Calu3 (cell line): ENCODE measurements at regions not wholly inside any gene's neighbourhood (a gene's known extent, or its start where the extent isn't known, plus 50 kb on each side); places are given as distances from the start of the nearest gene placed in this dataset.

Experiments
- BruUV-seq: library from RNA; stranded (reverse); fragments of 400-500 nt; replicated peaks from 2 replicates; lab custom pipeline; 2021; lab: Mats Ljungman, UMichigan
- CTCF ChIA-PET: fragments of 300-600 bp; sonication (Branson Sonifier 250); formaldehyde crosslinking; loops from one replicate; lab custom pipeline; 2022; ENCODE audit warnings: antibody characterized with exemption; lab: Charles Lee
- DNase-seq: peaks from one replicate; pipeline ENCODE4 v3.0.0; 2022
- H3K27ac Mint-ChIP-seq: one replicate; pipeline ENCODE4 v1.8.0; 2022; ENCODE audit warnings: mixed read lengths; ENCODE audit not compliant: unreplicated experiment
- H3K27me3 Mint-ChIP-seq: one replicate; pipeline ENCODE4 v1.8.0; 2022; ENCODE audit warnings: mixed read lengths; ENCODE audit not compliant: unreplicated experiment
- H3K36me3 Mint-ChIP-seq: one replicate; pipeline ENCODE4 v1.8.0; 2022; ENCODE audit warnings: mild to moderate bottlenecking, moderate library complexity, mixed read lengths; ENCODE audit not compliant: insufficient read depth, unreplicated experiment
- H3K4me1 Mint-ChIP-seq: one replicate; pipeline ENCODE4 v1.8.0; 2022; ENCODE audit warnings: mild to moderate bottlenecking, low read depth, mixed read lengths; ENCODE audit not compliant: unreplicated experiment
- H3K4me3 Mint-ChIP-seq: one replicate; pipeline ENCODE4 v1.8.0; 2022; ENCODE audit warnings: mild to moderate bottlenecking, low read depth, moderate library complexity, mixed read lengths; ENCODE audit not compliant: unreplicated experiment
- H3K9me3 Mint-ChIP-seq: one replicate; pipeline ENCODE4 v1.8.0; 2022; ENCODE audit warnings: low read depth, mixed read lengths; ENCODE audit not compliant: unreplicated experiment
- intact Hi-C: fragments of 100-400 bp; cut with micrococcal nuclease; formaldehyde crosslinking; loops from one replicate; pipeline ENCODE4 v1.10.0; 2022; ENCODE audit not compliant: unreplicated experiment
- TF ChIP-seq, protein P1 (sequence below): fragments of 200-600 bp; IDR thresholded peaks from one replicate; pipeline ENCODE4 v1.8.0; 2022; ENCODE audit warnings: antibody characterized with exemption; ENCODE audit not compliant: unreplicated experiment

DNA sequence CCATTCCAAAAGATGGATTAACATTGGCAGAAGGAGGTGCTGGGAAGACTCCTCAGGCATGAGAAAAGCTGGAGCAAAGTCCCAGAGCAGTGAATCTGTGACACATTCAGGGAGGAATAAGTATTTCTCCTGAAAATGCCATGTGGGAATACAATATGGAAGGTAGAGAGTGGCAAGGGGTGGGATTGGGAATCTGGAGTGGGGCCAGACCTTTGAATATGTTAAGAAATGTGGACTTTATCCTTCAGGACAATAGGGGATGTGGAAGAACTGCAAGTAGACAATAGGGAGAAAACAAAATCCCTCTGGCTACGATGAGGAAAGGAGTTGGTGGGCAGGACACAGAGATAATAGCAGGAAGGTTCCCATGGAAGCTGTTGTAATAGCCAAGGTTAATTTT lies 305.6 kb upstream of the TGFBR2 start:
- intact Hi-C loops = no loop called here
- no TSS peak for BruUV-seq
- H3K4me1 Mint-ChIP-seq = no peaks in the 10 kb centered on the region

GRCh38 chr3:30302027-30302426 lies 304.4 kb upstream of the TGFBR2 start:
- intact Hi-C loops = no loop called here
- CTCF ChIA-PET = interaction anchor here (0.6 kb wide), 1 partner anchor 1727 kb away, joined by 3 read pairs; no protein-coding TSS in a partner anchor
- no peak overlapping the region for H3K4me3 Mint-ChIP-seq
- BruUV-seq = no TSS peak
- TF ChIP-seq, protein P1, sequence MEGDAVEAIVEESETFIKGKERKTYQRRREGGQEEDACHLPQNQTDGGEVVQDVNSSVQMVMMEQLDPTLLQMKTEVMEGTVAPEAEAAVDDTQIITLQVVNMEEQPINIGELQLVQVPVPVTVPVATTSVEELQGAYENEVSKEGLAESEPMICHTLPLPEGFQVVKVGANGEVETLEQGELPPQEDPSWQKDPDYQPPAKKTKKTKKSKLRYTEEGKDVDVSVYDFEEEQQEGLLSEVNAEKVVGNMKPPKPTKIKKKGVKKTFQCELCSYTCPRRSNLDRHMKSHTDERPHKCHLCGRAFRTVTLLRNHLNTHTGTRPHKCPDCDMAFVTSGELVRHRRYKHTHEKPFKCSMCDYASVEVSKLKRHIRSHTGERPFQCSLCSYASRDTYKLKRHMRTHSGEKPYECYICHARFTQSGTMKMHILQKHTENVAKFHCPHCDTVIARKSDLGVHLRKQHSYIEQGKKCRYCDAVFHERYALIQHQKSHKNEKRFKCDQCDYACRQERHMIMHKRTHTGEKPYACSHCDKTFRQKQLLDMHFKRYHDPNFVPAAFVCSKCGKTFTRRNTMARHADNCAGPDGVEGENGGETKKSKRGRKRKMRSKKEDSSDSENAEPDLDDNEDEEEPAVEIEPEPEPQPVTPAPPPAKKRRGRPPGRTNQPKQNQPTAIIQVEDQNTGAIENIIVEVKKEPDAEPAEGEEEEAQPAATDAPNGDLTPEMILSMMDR = no peak
- peaks cover 10% of the 10 kb centered on the region for H3K9me3 Mint-ChIP-seq
- H3K4me1 Mint-ChIP-seq = no peaks in the 10 kb centered on the region
- no peak for DNase-seq
- no peaks in the 10 kb centered on the region for H3K36me3 Mint-ChIP-seq
- H3K27me3 Mint-ChIP-seq = no peaks in the 10 kb centered on the region
- H3K27ac Mint-ChIP-seq = no peak overlapping the region

More for the DNA sequence above, 305.6 kb upstream of the TGFBR2 start:
- H3K27me3 Mint-ChIP-seq = no peaks in the 10 kb centered on the region
- peaks cover 6% of the 10 kb centered on the region for H3K9me3 Mint-ChIP-seq
- TF ChIP-seq, protein P1 = no peak
- CTCF ChIA-PET = interaction anchor here (0.6 kb wide), 1 partner anchor 278 kb away, joined by 4 read pairs; no protein-coding TSS in a partner anchor
- H3K36me3 Mint-ChIP-seq = no peaks in the 10 kb centered on the region
- no peak overlapping the region for H3K4me3 Mint-ChIP-seq
- H3K27ac Mint-ChIP-seq = no peak overlapping the region
- DNase-seq = no peak

DNA sequence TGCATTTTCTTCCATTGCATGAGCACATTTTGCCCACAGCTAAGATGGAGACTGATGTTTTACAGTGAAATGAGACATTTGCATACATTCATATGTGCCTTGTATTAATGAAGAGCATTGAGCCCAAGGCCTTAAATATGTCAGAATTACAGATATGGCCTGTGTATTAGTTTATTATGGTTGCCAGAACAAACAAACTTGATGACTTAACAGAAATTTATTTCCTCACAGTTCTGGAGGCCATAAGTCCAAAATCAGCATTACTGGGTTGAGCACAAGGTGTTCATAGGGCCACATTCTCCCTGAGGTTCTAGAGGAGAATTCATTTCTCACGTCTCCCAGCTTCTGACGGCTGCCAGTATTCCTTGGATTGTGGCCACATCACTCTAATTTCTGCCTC lies 302.6 kb upstream of the TGFBR2 start:
- H3K27ac Mint-ChIP-seq = no peak overlapping the region
- no peak for DNase-seq
- no TSS peak for BruUV-seq
- TF ChIP-seq, protein P1 = no peak
- no peaks in the 10 kb centered on the region for H3K36me3 Mint-ChIP-seq
- H3K9me3 Mint-ChIP-seq = peaks cover 10% of the 10 kb centered on the region
- H3K4me3 Mint-ChIP-seq = no peak overlapping the region
- no peaks in the 10 kb centered on the region for H3K27me3 Mint-ChIP-seq
- no peaks in the 10 kb centered on the region for H3K4me1 Mint-ChIP-seq
- CTCF ChIA-PET = no interaction called here
- intact Hi-C loops = no loop called here

DNA sequence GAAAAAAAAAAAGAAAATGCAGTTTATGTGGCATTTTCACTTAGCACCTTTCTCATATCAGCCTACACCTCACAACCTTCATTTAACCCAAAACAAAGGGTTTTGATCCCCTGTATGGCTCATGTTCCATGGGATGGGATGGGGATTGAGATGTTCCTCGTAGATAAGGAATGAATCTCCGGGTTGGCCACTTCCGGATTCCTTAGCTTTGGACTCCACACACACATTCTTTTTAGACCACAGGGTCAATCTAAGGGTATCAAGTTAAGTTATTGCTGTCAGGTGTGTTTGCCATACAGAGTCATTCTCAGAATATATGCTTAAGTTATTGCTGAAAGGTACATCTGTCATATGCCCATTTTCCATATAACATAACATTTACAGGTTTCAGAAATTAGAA lies 301.4 kb upstream of the TGFBR2 start:
- intact Hi-C loops = no loop called here
- H3K9me3 Mint-ChIP-seq = peaks cover 10% of the 10 kb centered on the region
- CTCF ChIA-PET = no interaction called here
- no peak overlapping the region for H3K27ac Mint-ChIP-seq
- BruUV-seq = no TSS peak
- no peaks in the 10 kb centered on the region for H3K36me3 Mint-ChIP-seq
- H3K27me3 Mint-ChIP-seq = no peaks in the 10 kb centered on the region
- H3K4me3 Mint-ChIP-seq = no peak overlapping the region
- H3K4me1 Mint-ChIP-seq = no peaks in the 10 kb centered on the region
- DNase-seq = no peak
- TF ChIP-seq, protein P1 = no peak
